Calu3 (cell line): ENCODE measurements at regions not wholly inside any gene's neighbourhood (a gene's known extent, or its start where the extent isn't known, plus 50 kb on each side); places are given as distances from the start of the nearest gene placed in this dataset.

Experiments used
- BruUV-seq: library from RNA; stranded (reverse); fragments of 400-500 nt; replicated peaks from 2 replicates; lab custom pipeline; 2021; lab: Mats Ljungman, UMichigan
- CTCF ChIA-PET: fragments of 300-600 bp; sonication (Branson Sonifier 250); formaldehyde crosslinking; loops from one replicate; lab custom pipeline; 2022; ENCODE audit warnings: antibody characterized with exemption; lab: Charles Lee
- DNase-seq: peaks from one replicate; pipeline ENCODE4 v3.0.0; 2022
- H3K27ac Mint-ChIP-seq: one replicate; pipeline ENCODE4 v1.8.0; 2022; ENCODE audit warnings: mixed read lengths; ENCODE audit not compliant: unreplicated experiment
- H3K27me3 Mint-ChIP-seq: one replicate; pipeline ENCODE4 v1.8.0; 2022; ENCODE audit warnings: mixed read lengths; ENCODE audit not compliant: unreplicated experiment
- H3K36me3 Mint-ChIP-seq: one replicate; pipeline ENCODE4 v1.8.0; 2022; ENCODE audit warnings: mild to moderate bottlenecking, moderate library complexity, mixed read lengths; ENCODE audit not compliant: insufficient read depth, unreplicated experiment
- H3K4me1 Mint-ChIP-seq: one replicate; pipeline ENCODE4 v1.8.0; 2022; ENCODE audit warnings: mild to moderate bottlenecking, low read depth, mixed read lengths; ENCODE audit not compliant: unreplicated experiment
- H3K4me3 Mint-ChIP-seq: one replicate; pipeline ENCODE4 v1.8.0; 2022; ENCODE audit warnings: mild to moderate bottlenecking, low read depth, moderate library complexity, mixed read lengths; ENCODE audit not compliant: unreplicated experiment
- H3K9me3 Mint-ChIP-seq: one replicate; pipeline ENCODE4 v1.8.0; 2022; ENCODE audit warnings: low read depth, mixed read lengths; ENCODE audit not compliant: unreplicated experiment
- CTCF ChIP-seq: fragments of 200-600 bp; IDR thresholded peaks from one replicate; pipeline ENCODE4 v1.8.0; 2022; ENCODE audit warnings: antibody characterized with exemption; ENCODE audit not compliant: unreplicated experiment
- intact Hi-C: fragments of 100-400 bp; cut with micrococcal nuclease; formaldehyde crosslinking; loops from one replicate; pipeline ENCODE4 v1.10.0; 2022; ENCODE audit not compliant: unreplicated experiment

GRCh38 chr6:40852779-40853373 lies 186.1 kb downstream of the UNC5CL start:
- no peak overlapping the region for H3K27ac Mint-ChIP-seq
- peaks cover 66% of the 10 kb centered on the region for H3K27me3 Mint-ChIP-seq
- peak; percentile 36 for DNase-seq
- no peaks in the 10 kb centered on the region for H3K36me3 Mint-ChIP-seq
- H3K4me3 Mint-ChIP-seq = no peak overlapping the region
- no TSS peak for BruUV-seq
- H3K9me3 Mint-ChIP-seq = no peaks in the 10 kb centered on the region
- intact Hi-C loops = no loop called here
- no peaks in the 10 kb centered on the region for H3K4me1 Mint-ChIP-seq
- peak; percentile 71 for TF ChIP-seq CTCF
- CTCF ChIA-PET = interaction anchor here (0.6 kb wide), 1 partner anchor 372 kb away, joined by 5 read pairs; no protein-coding TSS in a partner anchor

DNA sequence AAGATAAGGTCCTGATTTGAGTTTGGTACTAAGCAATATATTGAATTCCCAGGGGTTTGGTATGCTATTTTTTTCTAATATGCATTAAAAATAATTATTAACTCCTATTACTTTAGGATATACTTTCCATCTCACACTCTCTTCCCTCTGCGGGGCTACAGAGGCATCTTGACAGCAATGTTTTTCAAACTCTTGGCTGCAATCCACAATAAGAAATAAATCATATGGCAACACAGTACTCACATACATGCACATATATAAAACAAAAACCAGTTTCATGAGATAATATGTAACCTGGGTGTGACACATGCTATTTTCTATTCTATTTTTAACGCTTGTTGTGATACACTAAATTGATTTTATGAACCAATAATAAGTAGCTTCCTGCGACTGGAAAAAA lies 189.5 kb downstream of the UNC5CL start:
- no peaks in the 10 kb centered on the region for H3K9me3 Mint-ChIP-seq
- intact Hi-C loops = loop anchor here (5.0 kb wide), 1 partner anchor 867 kb away; no protein-coding TSS in a partner anchor
- no peak for TF ChIP-seq CTCF
- DNase-seq = no peak
- no TSS peak for BruUV-seq
- CTCF ChIA-PET = interaction anchor here (0.7 kb wide), 1 partner anchor 389 kb away, joined by 3 read pairs; no protein-coding TSS in a partner anchor
- no peaks in the 10 kb centered on the region for H3K36me3 Mint-ChIP-seq
- no peak overlapping the region for H3K4me3 Mint-ChIP-seq
- H3K27me3 Mint-ChIP-seq = peaks cover 63% of the 10 kb centered on the region
- no peaks in the 10 kb centered on the region for H3K4me1 Mint-ChIP-seq
- no peak overlapping the region for H3K27ac Mint-ChIP-seq

GRCh38 chr6:40848868-40849514 lies 190.0 kb downstream of the UNC5CL start:
- no peaks in the 10 kb centered on the region for H3K4me1 Mint-ChIP-seq
- BruUV-seq = no TSS peak
- peaks cover 63% of the 10 kb centered on the region for H3K27me3 Mint-ChIP-seq
- no peaks in the 10 kb centered on the region for H3K9me3 Mint-ChIP-seq
- CTCF ChIA-PET = interaction anchor here (0.7 kb wide), 1 partner anchor 390 kb away, joined by 3 read pairs; no protein-coding TSS in a partner anchor
- no peak for TF ChIP-seq CTCF
- H3K4me3 Mint-ChIP-seq = no peak overlapping the region
- DNase-seq = no peak
- no peaks in the 10 kb centered on the region for H3K36me3 Mint-ChIP-seq
- H3K27ac Mint-ChIP-seq = no peak overlapping the region
- intact Hi-C loops = loop anchor here (5.0 kb wide), 1 partner anchor 867 kb away; no protein-coding TSS in a partner anchor

GRCh38 chr6:40848038-40848437 lies 191.0 kb downstream of the UNC5CL start:
- no peak for TF ChIP-seq CTCF
- intact Hi-C loops = loop anchor here (5.0 kb wide), 1 partner anchor 866 kb away; no protein-coding TSS in a partner anchor
- H3K4me1 Mint-ChIP-seq = no peaks in the 10 kb centered on the region
- DNase-seq = no peak
- H3K9me3 Mint-ChIP-seq = no peaks in the 10 kb centered on the region
- H3K4me3 Mint-ChIP-seq = no peak overlapping the region
- CTCF ChIA-PET = no interaction called here
- no TSS peak for BruUV-seq
- no peaks in the 10 kb centered on the region for H3K36me3 Mint-ChIP-seq
- no peak overlapping the region for H3K27ac Mint-ChIP-seq
- peaks cover 63% of the 10 kb centered on the region for H3K27me3 Mint-ChIP-seq
